ENCODE measurements at regions not wholly inside any gene's neighbourhood (a gene's known extent, or its start where the extent isn't known, plus 50 kb on each side); places are given as distances from the start of the nearest gene placed in this dataset.

- TF ChIP-seq, protein P1, sequence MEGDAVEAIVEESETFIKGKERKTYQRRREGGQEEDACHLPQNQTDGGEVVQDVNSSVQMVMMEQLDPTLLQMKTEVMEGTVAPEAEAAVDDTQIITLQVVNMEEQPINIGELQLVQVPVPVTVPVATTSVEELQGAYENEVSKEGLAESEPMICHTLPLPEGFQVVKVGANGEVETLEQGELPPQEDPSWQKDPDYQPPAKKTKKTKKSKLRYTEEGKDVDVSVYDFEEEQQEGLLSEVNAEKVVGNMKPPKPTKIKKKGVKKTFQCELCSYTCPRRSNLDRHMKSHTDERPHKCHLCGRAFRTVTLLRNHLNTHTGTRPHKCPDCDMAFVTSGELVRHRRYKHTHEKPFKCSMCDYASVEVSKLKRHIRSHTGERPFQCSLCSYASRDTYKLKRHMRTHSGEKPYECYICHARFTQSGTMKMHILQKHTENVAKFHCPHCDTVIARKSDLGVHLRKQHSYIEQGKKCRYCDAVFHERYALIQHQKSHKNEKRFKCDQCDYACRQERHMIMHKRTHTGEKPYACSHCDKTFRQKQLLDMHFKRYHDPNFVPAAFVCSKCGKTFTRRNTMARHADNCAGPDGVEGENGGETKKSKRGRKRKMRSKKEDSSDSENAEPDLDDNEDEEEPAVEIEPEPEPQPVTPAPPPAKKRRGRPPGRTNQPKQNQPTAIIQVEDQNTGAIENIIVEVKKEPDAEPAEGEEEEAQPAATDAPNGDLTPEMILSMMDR (IDR thresholded peaks at IDR 0.05): no peak
- no peak for TF ChIP-seq POLR2A (IDR thresholded peaks at IDR 0.05)
Measured at GRCh38 chr12:91249518-91250272, 67.1 kb upstream of the DCN start.

Measured in uterus (tissue), 2 donors.